ENCODE measurements at regions not wholly inside any gene's neighbourhood (a gene's known extent, or its start where the extent isn't known, plus 50 kb on each side); places are given as distances from the start of the nearest gene placed in this dataset.

- Histone ChIP-seq H3K4me3 (replicated peaks; ENCODE audit: insufficient read depth, low read length) (no peak overlapping the region), H3K27me3 (ENCODE audit: insufficient read depth, poor library complexity, severe bottlenecking) (no peaks in the 10 kb centered on the region), H3K27ac (replicated peaks) (no peak overlapping the region)
- no peak for TF ChIP-seq REST (IDR thresholded peaks at IDR 0.05; ENCODE audit: insufficient replicate concordance, low read depth)
- no peak for TF ChIP-seq GABPA (IDR thresholded peaks at IDR 0.05; ENCODE audit: low read depth)
- TF ChIP-seq SPI1 (IDR thresholded peaks at IDR 0.05; ENCODE audit: borderline replicate concordance, low read depth) = no peak
- no peak for TF ChIP-seq CTCF (IDR thresholded peaks at IDR 0.05; ENCODE audit: insufficient read depth, low read length)
- TF ChIP-seq POLR2AphosphoS5 (IDR thresholded peaks at IDR 0.05; ENCODE audit: low read depth) = no peak
- no peak for DNase-seq (ENCODE audit: low read depth in 1 of 2, low spot score in 1 of 2)
These were observed 725.5 kb downstream of the METTL15 start for GRCh38 chr11:28833670-28834069.

GRCh38 chr11:28833169-28833568 lies 725.0 kb downstream of the METTL15 start:
- no peak for TF ChIP-seq SPI1 (IDR thresholded peaks at IDR 0.05; ENCODE audit: borderline replicate concordance, low read depth)
- TF ChIP-seq CTCF (IDR thresholded peaks at IDR 0.05; ENCODE audit: insufficient read depth, low read length) = no peak
- no peak for TF ChIP-seq GABPA (IDR thresholded peaks at IDR 0.05; ENCODE audit: low read depth)
- no peak for TF ChIP-seq REST (IDR thresholded peaks at IDR 0.05; ENCODE audit: insufficient replicate concordance, low read depth)
- no peak for TF ChIP-seq POLR2AphosphoS5 (IDR thresholded peaks at IDR 0.05; ENCODE audit: low read depth)
- no peak overlapping the region for H3K4me3 ChIP-seq (replicated peaks; ENCODE audit: insufficient read depth, low read length)
- H3K27me3 ChIP-seq (ENCODE audit: insufficient read depth, poor library complexity, severe bottlenecking) = no peaks in the 10 kb centered on the region
- DNase-seq (ENCODE audit: low read depth in 1 of 2, low spot score in 1 of 2) = no peak
- no peak overlapping the region for H3K27ac ChIP-seq (replicated peaks)

DNA sequence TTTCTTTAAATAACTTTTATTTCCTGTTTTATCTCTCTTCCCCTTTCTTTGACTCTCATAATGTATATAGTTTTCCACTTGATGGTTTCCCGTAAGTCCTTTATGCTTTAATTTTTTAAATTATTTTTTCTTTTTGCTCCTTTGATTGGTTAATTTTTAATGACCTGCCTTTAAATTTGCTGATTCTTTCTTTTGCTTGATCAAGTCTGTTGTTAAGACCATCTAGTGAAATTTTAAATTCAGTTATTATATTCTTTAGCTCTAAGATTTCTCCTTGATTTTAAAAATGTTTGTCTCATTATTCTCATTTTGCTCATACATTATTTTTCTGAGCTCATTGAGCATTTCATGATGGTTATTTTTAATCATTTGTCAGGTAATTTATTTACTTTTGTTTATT lies 718.6 kb downstream of the METTL15 start:
- H3K27me3 ChIP-seq (ENCODE audit: insufficient read depth, poor library complexity, severe bottlenecking) = no peaks in the 10 kb centered on the region
- H3K27ac ChIP-seq (replicated peaks) = no peak overlapping the region
- no peak overlapping the region for H3K4me3 ChIP-seq (replicated peaks; ENCODE audit: insufficient read depth, low read length)
- TF ChIP-seq GABPA (IDR thresholded peaks at IDR 0.05; ENCODE audit: low read depth) (no peak), CTCF (IDR thresholded peaks at IDR 0.05; ENCODE audit: insufficient read depth, low read length) (no peak), SPI1 (IDR thresholded peaks at IDR 0.05; ENCODE audit: borderline replicate concordance, low read depth) (no peak), POLR2AphosphoS5 (IDR thresholded peaks at IDR 0.05; ENCODE audit: low read depth) (no peak), REST (IDR thresholded peaks at IDR 0.05; ENCODE audit: insufficient replicate concordance, low read depth) (no peak)
- no peak for DNase-seq (ENCODE audit: low read depth in 1 of 2, low spot score in 1 of 2)

Measured in HL-60 (cell line).